Thyroid gland (tissue), 4 donors: ENCODE measurements at regions not wholly inside any gene's neighbourhood (a gene's known extent, or its start where the extent isn't known, plus 50 kb on each side); places are given as distances from the start of the nearest gene placed in this dataset.

Experiments used
- DNase-seq, 2 donors: peaks; one replicate each; pipeline ENCODE4 v3.0.0-alpha.2; 2019
- H3K27ac ChIP-seq, 3 donors: fragments of 200-600 bp; sonication (generic); 1 replicate in 2 of 3; 2 replicates in 1 of 3; pipeline ENCODE4 v1.5.1; 2016 to 2019; ENCODE audit warnings: mild to moderate bottlenecking in 1 of 3, moderate library complexity in 1 of 3
- H3K27me3 ChIP-seq: fragments of 200-600 bp; sonication (generic); one replicate; pipeline ENCODE4 v1.5.1; 2019
- H3K36me3 ChIP-seq, 2 donors: fragments of 200-600 bp; sonication (generic); one replicate each; pipeline ENCODE4 v1.5.1; 2016 to 2019
- H3K4me1 ChIP-seq, 2 donors: fragments of 200-600 bp; sonication (generic); one replicate each; pipeline ENCODE4 v1.5.1; 2017 to 2019
- H3K4me3 ChIP-seq, 3 donors: fragments of 200-600 bp; sonication (generic); replicated peaks in 1 of 3; 1 replicate in 2 of 3; 2 replicates in 1 of 3; pipeline ENCODE4 v1.5.1; 2016; ENCODE audit warnings: mild to moderate bottlenecking in 1 of 3
- H3K9me3 ChIP-seq: fragments of 200-600 bp; sonication (generic); one replicate; pipeline ENCODE4 v1.5.1; 2017
- POLR2A ChIP-seq, 2 donors: fragments of 450-650 bp; IDR thresholded peaks; one replicate each; pipeline ENCODE4 v1.6.1; 2017; ENCODE audit warnings: antibody characterized with exemption in 2 of 2, mild to moderate bottlenecking in 2 of 2, moderate library complexity in 1 of 2
- WGBS, 2 donors: methylation state at CpG; one replicate each; pipeline ENCODE4 v1.1.5; 2017; 5-methylcytosine and 5-hydroxymethylcytosine counted together
- intact Hi-C: fragments of 100-400 bp; cut with DNase I; formaldehyde crosslinking; loops from one replicate; pipeline ENCODE4 v1.15.1; 2023
- TF ChIP-seq, protein P1 (sequence below), 6 experiments: fragments of 200-600 bp in 3 of 6; fragments of 450-650 bp in 3 of 6; sonication (generic) in 3 of 6; IDR thresholded peaks; one replicate each; pipeline ENCODE4 v1.5.1; 2016 to 2019; ENCODE audit warnings: antibody characterized with exemption in 6 of 6, mild to moderate bottlenecking in 2 of 6, inconsistent platforms in 1 of 6, moderate library complexity in 1 of 6

DNA sequence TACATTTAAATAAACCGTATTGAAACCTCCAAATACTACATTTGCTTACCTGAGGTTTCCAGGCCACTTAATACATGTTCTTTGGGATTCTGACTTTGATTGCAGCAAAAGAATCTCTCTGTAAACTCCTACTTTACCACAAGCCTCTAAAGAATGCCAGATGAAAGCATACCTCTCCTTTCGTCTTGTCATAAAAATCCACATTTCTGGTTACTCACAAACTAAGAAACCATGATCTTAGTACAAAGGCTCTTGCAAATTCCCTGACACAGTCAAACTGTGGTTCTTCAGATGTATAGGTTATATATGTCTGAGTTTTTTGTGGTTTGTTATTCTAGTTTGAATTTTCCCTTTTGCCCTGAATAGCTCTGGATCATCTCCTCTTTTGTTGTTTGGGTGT is 188.4 kb downstream of the RAP2B start:
- intact Hi-C loops, result no loop called here
- no peak overlapping the region for H3K4me3 ChIP-seq
- no peaks in the 10 kb centered on the region for H3K4me1 ChIP-seq
- H3K27me3 ChIP-seq, result no peaks in the 10 kb centered on the region
- TF ChIP-seq, protein P1, sequence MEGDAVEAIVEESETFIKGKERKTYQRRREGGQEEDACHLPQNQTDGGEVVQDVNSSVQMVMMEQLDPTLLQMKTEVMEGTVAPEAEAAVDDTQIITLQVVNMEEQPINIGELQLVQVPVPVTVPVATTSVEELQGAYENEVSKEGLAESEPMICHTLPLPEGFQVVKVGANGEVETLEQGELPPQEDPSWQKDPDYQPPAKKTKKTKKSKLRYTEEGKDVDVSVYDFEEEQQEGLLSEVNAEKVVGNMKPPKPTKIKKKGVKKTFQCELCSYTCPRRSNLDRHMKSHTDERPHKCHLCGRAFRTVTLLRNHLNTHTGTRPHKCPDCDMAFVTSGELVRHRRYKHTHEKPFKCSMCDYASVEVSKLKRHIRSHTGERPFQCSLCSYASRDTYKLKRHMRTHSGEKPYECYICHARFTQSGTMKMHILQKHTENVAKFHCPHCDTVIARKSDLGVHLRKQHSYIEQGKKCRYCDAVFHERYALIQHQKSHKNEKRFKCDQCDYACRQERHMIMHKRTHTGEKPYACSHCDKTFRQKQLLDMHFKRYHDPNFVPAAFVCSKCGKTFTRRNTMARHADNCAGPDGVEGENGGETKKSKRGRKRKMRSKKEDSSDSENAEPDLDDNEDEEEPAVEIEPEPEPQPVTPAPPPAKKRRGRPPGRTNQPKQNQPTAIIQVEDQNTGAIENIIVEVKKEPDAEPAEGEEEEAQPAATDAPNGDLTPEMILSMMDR (IDR thresholded peaks at IDR 0.05), result no peak
- TF ChIP-seq POLR2A (IDR thresholded peaks at IDR 0.05), result no peak
- no peaks in the 10 kb centered on the region for H3K9me3 ChIP-seq
- no peak overlapping the region for H3K27ac ChIP-seq
- H3K36me3 ChIP-seq, result no peaks in the 10 kb centered on the region
- WGBS, 2 donors, result 88 to 93% methylated on average over 2 of the region's 2 CpGs
- DNase-seq, result no peak

DNA sequence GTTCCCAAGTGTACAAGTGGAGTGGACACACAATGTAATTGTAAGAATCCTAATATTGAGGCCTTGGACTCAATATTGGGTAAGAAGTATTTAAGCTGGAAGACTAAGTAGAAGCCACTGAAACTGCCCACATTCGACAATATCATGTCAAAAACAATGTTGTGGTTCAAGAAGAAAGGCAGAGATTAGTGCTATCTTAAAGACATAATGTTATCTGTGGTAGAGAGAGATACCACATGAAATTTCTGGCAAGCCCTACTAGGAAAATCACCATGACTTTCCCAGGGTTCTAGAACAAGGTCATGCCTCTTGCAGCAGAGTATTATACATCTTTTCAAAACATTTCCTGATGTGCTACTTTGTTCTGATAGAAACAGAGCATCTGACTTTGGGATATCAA is 192.6 kb downstream of the RAP2B start:
- no peaks in the 10 kb centered on the region for H3K36me3 ChIP-seq
- no peak for TF ChIP-seq POLR2A (IDR thresholded peaks at IDR 0.05)
- TF ChIP-seq, protein P1 (IDR thresholded peaks at IDR 0.05), result no peak

DNA sequence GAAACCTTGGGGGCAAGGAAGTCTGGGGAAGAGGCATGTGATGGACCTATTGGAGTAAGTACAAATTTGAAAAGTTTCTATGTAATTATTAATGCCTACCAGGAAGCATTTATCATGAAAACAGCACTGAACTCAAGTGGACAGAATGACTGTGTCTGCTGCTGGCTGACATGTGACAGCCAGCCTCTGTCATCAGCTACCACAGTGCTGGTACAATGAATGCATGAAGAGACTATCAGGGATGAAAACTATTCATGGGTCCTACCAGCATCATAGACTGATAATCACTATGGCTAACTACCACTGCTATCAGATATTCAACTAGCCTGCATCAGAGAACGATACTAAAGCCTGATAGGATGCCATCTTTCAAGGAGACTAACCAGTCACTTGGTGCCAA is 193.5 kb downstream of the RAP2B start:
- Histone ChIP-seq H3K27ac (no peak overlapping the region), H3K36me3 (no peaks in the 10 kb centered on the region), H3K4me3 (no peak overlapping the region), H3K4me1 (peaks cover 12 to 15% of the 10 kb centered on the region in 2 donors), H3K9me3 (no peaks in the 10 kb centered on the region), H3K27me3 (no peaks in the 10 kb centered on the region)
- TF ChIP-seq, protein P1 (IDR thresholded peaks at IDR 0.05), result no peak
- no peak for TF ChIP-seq POLR2A (IDR thresholded peaks at IDR 0.05)
- no peak for DNase-seq
- intact Hi-C loops, result no loop called here
- 89 to 93% methylated on average over 1 of the region's 1 CpG for WGBS, 2 donors

More for the DNA sequence above, 192.6 kb downstream of the RAP2B start:
- Histone ChIP-seq H3K9me3 (no peaks in the 10 kb centered on the region), H3K4me1 (peaks cover 12 to 15% of the 10 kb centered on the region in 2 donors), H3K27me3 (no peaks in the 10 kb centered on the region), H3K4me3 (no peak overlapping the region), H3K27ac (no peak overlapping the region)
- WGBS, 2 donors, result 76 to 79% methylated on average over 1 of the region's 1 CpG
- intact Hi-C loops, result no loop called here
- no peak for DNase-seq

DNA sequence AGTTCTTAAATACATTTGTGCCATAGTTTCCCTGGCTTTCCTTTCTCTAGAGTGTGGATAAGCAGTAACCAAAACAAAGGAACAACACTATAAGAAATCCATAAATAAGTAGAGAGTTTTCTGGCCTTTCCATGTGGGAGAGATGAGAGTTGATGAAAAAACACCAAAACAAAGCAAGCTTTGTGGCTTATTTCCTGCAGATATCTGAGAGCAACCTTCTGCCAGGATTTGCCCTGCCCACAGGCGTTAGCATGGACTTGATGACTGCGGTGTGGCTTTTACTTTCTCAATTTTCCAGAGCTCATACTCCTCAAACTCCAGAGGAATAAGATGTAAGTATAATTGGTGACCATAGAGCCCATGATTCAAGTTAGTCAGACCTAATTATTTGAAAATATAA is 194.9 kb downstream of the RAP2B start:
- WGBS, 2 donors, result 73 to 74% methylated on average over 2 of the region's 2 CpGs
- no peak for DNase-seq
- no peak for TF ChIP-seq POLR2A (IDR thresholded peaks at IDR 0.05)
- TF ChIP-seq, protein P1 (IDR thresholded peaks at IDR 0.05), result no peak

DNA sequence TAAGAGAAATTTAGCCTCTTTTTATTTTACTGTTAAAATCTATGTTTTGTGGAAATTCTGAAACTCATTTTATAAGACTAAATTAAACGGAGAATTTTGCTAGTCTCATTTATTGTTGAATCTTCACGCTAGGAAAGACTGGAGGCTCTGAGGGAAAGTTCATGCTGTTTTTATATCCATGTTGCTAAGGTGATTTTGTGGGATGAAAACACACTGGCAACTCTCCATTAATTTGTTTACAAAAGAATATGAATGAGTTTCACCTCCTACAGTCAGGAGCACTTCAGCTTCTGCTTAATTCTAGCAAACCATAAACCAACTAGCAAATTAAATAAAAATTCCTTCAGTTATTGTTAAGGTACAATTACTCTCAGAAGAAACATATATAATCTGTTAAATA is 195.4 kb downstream of the RAP2B start:
- Histone ChIP-seq H3K36me3 (no peaks in the 10 kb centered on the region), H3K4me1 (peaks cover 12 to 15% of the 10 kb centered on the region in 2 donors), H3K27ac (peak overlapping the region in 1 of 3 donors; percentile 13), H3K4me3 (no peak overlapping the region), H3K27me3 (no peaks in the 10 kb centered on the region), H3K9me3 (no peaks in the 10 kb centered on the region)
- WGBS, 2 donors, result 53 to 78% methylated on average over 2 of the region's 2 CpGs
- intact Hi-C loops, result no loop called here
- no peak for TF ChIP-seq POLR2A (IDR thresholded peaks at IDR 0.05)
- TF ChIP-seq, protein P1 (IDR thresholded peaks at IDR 0.05), result no peak
- no peak for DNase-seq

More for the DNA sequence above, 194.9 kb downstream of the RAP2B start:
- Histone ChIP-seq H3K27ac (peak overlapping the region in 1 of 3 donors; percentile 13), H3K4me1 (peaks cover 12 to 15% of the 10 kb centered on the region in 2 donors), H3K27me3 (no peaks in the 10 kb centered on the region), H3K36me3 (no peaks in the 10 kb centered on the region), H3K4me3 (no peak overlapping the region), H3K9me3 (no peaks in the 10 kb centered on the region)
- intact Hi-C loops, result no loop called here
